NCI-H345 treated with DMSO at 0.1 percent for 48 hours (cell line): ENCODE measurements at regions not wholly inside any gene's neighbourhood (a gene's known extent, or its start where the extent isn't known, plus 50 kb on each side); places are given as distances from the start of the nearest gene placed in this dataset.

ENCODE experiments used
- DNase-seq: peaks from one replicate; lab custom pipeline; 2025; ENCODE audit not compliant: unreplicated experiment; lab: John Stamatoyannopoulos, UW

DNA sequence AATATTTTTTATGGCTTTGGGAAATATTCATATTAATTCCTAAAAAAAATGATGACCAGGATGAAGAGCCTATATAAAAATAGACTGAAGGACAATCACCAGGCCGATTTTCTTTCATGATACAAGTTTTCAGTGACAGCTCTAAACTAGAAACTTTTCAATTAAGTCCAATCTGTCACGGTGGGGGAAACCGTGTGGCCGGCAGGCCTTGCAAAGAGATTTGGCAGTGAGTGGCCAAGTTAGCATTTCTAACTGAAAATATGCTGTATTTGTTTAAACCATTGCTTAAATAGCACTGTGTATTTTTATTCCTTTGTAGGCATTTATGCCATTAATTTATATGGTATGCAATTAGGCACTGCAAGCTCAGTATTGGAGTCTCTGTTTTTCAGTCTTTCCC lies 294.5 kb upstream of the NRIP1 start:
- DNase-seq = no peak

GRCh38 chr21:15362458-15362857 lies 297.7 kb upstream of the NRIP1 start:
- no peak for DNase-seq

DNA sequence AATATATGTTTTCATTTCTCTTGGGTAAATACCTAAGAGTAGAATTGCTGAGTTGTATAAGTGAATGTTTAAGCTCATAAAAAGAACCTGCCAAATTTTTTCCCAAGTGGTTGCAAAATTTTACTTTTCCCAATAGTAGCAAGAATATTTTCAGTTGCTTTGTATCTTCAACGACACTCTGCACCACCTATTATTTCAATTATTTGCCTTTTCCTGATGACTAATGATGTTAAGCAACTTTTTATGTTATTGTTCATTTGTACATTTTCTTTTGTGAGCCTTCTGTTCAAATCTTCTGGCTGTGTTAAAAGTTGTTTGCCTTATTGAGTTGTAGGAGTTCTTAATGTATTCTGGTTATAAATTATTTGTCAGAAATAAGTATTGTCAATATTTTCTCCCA lies 299.1 kb upstream of the NRIP1 start:
- no peak for DNase-seq

GRCh38 chr21:15365751-15366392 lies 301.1 kb upstream of the NRIP1 start:
- no peak for DNase-seq

- DNase-seq = no peak
Observed at GRCh38 chr21:15366555-15366954, 301.8 kb upstream of the NRIP1 start.

DNA sequence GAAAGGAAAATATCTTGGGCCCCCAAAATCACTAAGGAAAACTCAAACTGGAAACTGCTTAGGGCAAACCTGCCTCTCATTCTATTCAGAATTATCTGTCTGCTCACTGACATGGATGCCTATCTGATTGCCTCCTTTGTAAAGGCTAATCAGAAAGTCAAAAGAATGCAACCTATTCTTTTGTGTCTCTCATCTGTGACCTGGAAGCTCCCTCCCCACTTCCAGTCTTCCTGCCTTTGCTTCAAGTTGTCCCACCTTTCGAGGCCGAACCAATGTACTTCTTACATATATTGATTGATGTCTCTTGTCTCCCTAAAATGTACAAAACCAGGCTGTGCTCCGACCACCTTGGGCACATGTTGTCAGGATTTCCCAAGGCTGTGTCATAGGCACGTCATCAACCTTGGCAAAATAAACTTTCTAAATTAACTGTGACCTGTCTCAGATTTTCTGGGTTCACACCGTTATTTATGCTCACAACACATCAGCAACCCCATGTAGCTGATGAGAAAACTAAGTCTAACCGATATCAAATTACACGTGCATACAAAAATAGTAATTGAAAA lies 302.3 kb upstream of the NRIP1 start:
- no peak for DNase-seq

DNA sequence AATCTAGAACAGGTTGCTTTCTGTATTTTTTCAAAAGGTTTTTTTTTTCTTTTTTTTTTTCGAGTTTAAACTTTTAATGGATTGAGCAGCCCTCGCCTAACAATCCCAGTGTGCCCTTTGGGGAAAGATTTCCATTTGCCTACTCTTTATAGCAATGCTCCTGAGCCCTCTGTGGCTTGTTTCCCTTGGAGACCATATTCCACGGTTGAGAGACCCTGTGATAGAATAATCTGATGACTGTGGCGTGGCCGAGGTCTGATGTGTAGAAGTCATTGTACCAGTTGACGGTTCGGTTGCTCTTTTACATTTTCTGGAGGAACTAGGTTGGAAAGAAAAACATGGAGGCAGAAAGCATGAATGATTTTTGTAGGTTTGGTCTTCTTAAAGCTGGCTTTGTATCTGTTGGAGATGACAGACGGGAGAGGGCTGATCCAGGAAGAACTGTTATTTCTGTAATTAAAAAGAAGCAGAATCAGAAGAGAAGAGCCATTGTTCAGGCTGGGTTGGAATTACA lies 305.7 kb upstream of the NRIP1 start:
- no peak for DNase-seq

DNA sequence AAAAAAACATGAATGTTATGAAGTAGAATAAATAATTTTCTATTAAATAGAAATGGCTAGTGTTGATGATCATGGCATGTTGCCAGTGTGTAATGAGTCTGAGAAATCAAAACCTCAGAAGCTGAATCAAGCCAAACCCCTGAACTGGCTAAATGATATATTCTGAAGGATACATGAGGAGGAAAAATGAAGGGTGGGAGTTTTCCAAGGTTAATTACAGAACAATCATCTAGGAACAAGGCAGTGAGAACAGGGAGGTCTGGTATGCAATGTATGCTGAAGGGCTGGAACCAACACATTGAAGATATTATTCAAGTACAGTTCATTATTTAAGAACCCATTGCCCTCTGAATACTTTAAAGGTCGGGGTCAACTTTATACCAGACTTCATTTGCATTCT lies 309.1 kb upstream of the NRIP1 start:
- DNase-seq = no peak

- DNase-seq = no peak
Observed at GRCh38 chr21:15379776-15380175, 315.0 kb upstream of the NRIP1 start.

GRCh38 chr21:15383588-15383987 lies 318.8 kb upstream of the NRIP1 start:
- DNase-seq = no peak

- no peak for DNase-seq
Observed at GRCh38 chr21:15390049-15390448, 325.2 kb upstream of the NRIP1 start.

GRCh38 chr21:15397258-15397657 lies 332.5 kb upstream of the NRIP1 start:
- no peak for DNase-seq

DNA sequence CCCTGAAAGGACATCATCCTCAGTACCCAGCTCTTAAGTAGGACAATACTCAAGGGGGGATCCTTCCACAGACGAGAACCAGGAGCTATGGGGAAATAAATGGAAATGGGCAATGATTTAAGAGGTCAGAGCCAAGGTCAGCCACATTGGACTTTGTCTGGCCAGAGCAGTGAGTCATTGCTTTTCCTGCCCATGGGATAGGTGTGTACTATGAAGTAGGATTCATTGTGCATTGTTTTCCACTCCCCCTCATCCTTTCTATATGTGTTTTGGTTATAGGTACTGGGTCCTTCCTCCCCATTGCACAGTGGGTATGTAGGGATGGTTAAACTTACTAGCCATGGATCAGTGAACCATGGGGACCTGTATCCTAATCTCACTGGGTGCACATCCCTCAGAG lies 328.9 kb upstream of the USP25 start:
- no peak for DNase-seq

- no peak for DNase-seq
Observed at GRCh38 chr21:15401331-15401730, 328.5 kb upstream of the USP25 start.

- DNase-seq = no peak
Observed at GRCh38 chr21:15405214-15405613, 324.6 kb upstream of the USP25 start.

GRCh38 chr21:15406791-15407190 lies 323.0 kb upstream of the USP25 start:
- DNase-seq = no peak

- DNase-seq = no peak
Observed at GRCh38 chr21:15407585-15407984, 322.2 kb upstream of the USP25 start.

DNA sequence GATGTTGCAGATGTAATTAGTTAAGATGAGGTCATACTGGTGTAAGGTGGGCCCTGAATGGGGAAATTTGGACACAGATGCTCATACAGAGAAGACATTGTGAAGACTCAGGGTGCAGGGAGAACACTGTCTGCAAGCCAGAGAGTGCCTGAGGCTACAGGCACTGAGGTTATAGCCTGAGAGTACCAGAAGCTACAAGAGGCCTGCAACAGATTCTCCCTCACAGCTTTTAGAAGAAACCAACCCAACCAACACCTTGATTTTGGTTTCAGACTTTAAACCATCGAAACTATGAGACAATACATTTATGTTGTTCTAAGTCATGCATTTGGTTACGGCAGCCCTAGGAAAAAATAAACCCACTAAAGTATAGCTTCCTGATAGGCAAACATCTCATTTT lies 321.7 kb upstream of the USP25 start:
- no peak for DNase-seq

GRCh38 chr21:15409031-15409430 lies 320.8 kb upstream of the USP25 start:
- DNase-seq = no peak

GRCh38 chr21:15410853-15411252 lies 318.9 kb upstream of the USP25 start:
- no peak for DNase-seq

GRCh38 chr21:15414057-15414456 lies 315.7 kb upstream of the USP25 start:
- no peak for DNase-seq

DNA sequence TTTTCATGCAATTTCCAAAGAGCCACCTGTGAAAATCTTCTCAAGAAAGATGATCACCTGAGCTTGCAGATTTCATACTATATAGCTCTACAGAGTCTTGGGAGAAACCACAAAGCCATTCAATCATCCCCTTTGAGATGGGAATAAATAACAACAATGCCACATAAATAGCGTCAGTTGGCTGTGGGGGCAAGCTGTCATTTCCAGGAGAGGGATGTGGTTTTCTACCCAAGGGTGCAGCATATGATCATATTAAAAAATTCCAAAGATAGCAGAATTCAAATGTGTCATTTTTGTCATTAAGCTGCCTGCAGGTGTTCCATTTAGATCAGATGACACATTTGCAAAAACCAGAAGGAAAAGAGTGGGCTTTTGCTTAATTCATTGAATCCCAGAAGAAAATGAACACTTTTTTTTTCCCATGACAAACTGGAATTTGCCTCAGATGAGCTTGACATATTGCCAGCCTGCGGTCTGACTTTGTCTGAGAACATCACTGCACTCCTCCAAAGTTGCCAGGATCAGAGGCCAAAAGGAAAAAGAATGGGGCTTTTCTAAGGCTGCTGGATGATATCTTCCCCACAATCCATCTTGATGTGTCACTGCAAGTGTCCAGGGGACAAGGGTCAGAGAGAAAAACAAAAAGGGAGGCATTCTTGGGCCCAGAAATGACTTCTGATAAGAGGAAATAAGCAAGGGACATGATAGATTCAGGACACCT lies 314.1 kb upstream of the USP25 start:
- DNase-seq = no peak
